HepG2 (cell line): ENCODE measurements at regions not wholly inside any gene's neighbourhood (a gene's known extent, or its start where the extent isn't known, plus 50 kb on each side); places are given as distances from the start of the nearest gene placed in this dataset.

Experiments used
- ATAC-seq: fragments of 200-7000 bp; cut with Tn5 transposase; 3 replicates; pipeline ENCODE4 v1.9.1; 2020; ENCODE audit warnings: mild to moderate bottlenecking, moderate library complexity
- BruUV-seq: library from RNA; stranded (reverse); fragments of 400-500 nt; replicated peaks from 2 replicates; lab custom pipeline; 2021; lab: Mats Ljungman, UMichigan
- CTCF ChIA-PET: fragments of 300-600 bp; formaldehyde crosslinking; extraction: SDS; loops from one replicate; lab custom pipeline; 2021; ENCODE audit warnings: low total read pairs, inconsistent platforms, low intra/inter-chr PET ratio; lab: Yijun Ruan, JAX
- POLR2A ChIA-PET: fragments of 350-600 bp; sonication (Branson Sonifier 250); formaldehyde crosslinking; loops from one replicate; lab custom pipeline; 2020; ENCODE audit warnings: antibody characterized with exemption, inconsistent platforms; lab: Yijun Ruan, JAX
- DNase-seq: peaks from one replicate; pipeline ENCODE4 v3.0.0-alpha.2; 2015; ENCODE audit warnings: low spot score
- FAIRE-seq: peaks from 3 replicates; lab custom pipeline; 2011; peaks lifted over from hg19 to GRCh38; lab: Jason Lieb, UNC
- H2AFZ ChIP-seq: one replicate; pipeline ENCODE4 v1.6.1; 2011; ENCODE audit warnings: low read length, inconsistent platforms
- H3K27ac ChIP-seq: fragments of 300-600 bp; 3 replicates; pipeline ENCODE4 v1.8.0; 2011; ENCODE audit warnings: mixed run types, mild to moderate bottlenecking, mixed read lengths, low read length, inconsistent platforms; ENCODE audit not compliant: insufficient read depth; ENCODE audit errors: extremely low read length
- H3K27me3 ChIP-seq, 2 experiments: fragments of 200-600 bp in 1 of 2; 2 replicates in 1 of 2; 3 replicates in 1 of 2; pipeline versions ENCODE4 v1.6.0 to v1.8.0; 2011; ENCODE audit warnings: low read length in 2 of 2, mild to moderate bottlenecking in 2 of 2, moderate library complexity in 2 of 2, inconsistent platforms in 1 of 2; ENCODE audit not compliant: insufficient read depth in 2 of 2, control insufficient read depth in 1 of 2
- H3K36me3 ChIP-seq, 2 experiments: fragments of 200-600 bp in 1 of 2; replicated peaks in 1 of 2; 2 replicates in 1 of 2; 3 replicates in 1 of 2; pipeline versions ENCODE4 v1.5.1 to v1.8.0; 2011; ENCODE audit warnings: low read length in 2 of 2, inconsistent platforms in 1 of 2; ENCODE audit not compliant: insufficient read depth in 2 of 2, control insufficient read depth in 1 of 2
- H3K4me1 ChIP-seq: 2 replicates; pipeline ENCODE4 v1.5.1; 2012; ENCODE audit warnings: low read length, inconsistent platforms; ENCODE audit not compliant: insufficient read depth
- H3K4me2 ChIP-seq: 2 replicates; pipeline ENCODE4 v1.6.0; 2011; ENCODE audit warnings: low read depth, low read length, inconsistent platforms
- H3K4me3 ChIP-seq, 3 experiments: fragments of 200-600 bp in 1 of 3; sonication (generic), shearing (Covaris generic) in 1 of 3; replicated peaks in 1 of 3; 2 replicates each; pipeline ENCODE4 v1.5.1; 2011 to 2016; ENCODE audit warnings: low read length in 3 of 3, inconsistent platforms in 2 of 3, low read depth in 2 of 3, mild to moderate bottlenecking in 2 of 3, control low read depth in 1 of 3, mixed read lengths in 1 of 3; ENCODE audit not compliant: insufficient read depth in 1 of 3
- H3K79me2 ChIP-seq: one replicate; pipeline ENCODE4 v1.6.1; 2011; ENCODE audit warnings: low read length, inconsistent platforms; ENCODE audit not compliant: insufficient read depth
- H3K9ac ChIP-seq: 2 replicates; pipeline ENCODE4 v1.6.0; 2011; ENCODE audit warnings: mild to moderate bottlenecking, low read depth, low read length, inconsistent platforms; ENCODE audit not compliant: insufficient read depth
- H3K9me3 ChIP-seq: 2 replicates; pipeline ENCODE4 v1.5.1; 2012; ENCODE audit warnings: mild to moderate bottlenecking, low read length
- H4K20me1 ChIP-seq: 2 replicates; pipeline ENCODE4 v1.6.0; 2011; ENCODE audit warnings: inconsistent platforms, mild to moderate bottlenecking, low read length, moderate library complexity; ENCODE audit not compliant: insufficient read depth
- HOXA7 ChIP-seq: sonication (generic); formaldehyde crosslinking; IDR thresholded peaks from 2 replicates; pipeline ENCODE4 v1.8.1; 2022; ENCODE audit warnings: mild to moderate bottlenecking, missing genetic modification reagents, moderate library complexity
- MBNL3 ChIP-seq: fragments of 250-450 bp; sonication (Bioruptor Pico); conservative IDR thresholded peaks from 2 replicates; pipeline ENCODE4 v1.8.0; 2022; ENCODE audit warnings: mild to moderate bottlenecking, inconsistent platforms
- RFXANK ChIP-seq: IDR thresholded peaks from 2 replicates; pipeline ENCODE4 v1.6.1; 2016
- STAT5B ChIP-seq: sonication (generic); formaldehyde crosslinking; IDR thresholded peaks from 2 replicates; pipeline ENCODE4 v1.4.0; 2020; ENCODE audit warnings: missing genetic modification reagents
- ZFP36L2 ChIP-seq: sonication (generic); formaldehyde crosslinking; IDR thresholded peaks from 2 replicates; pipeline ENCODE4 v1.4.0; 2020; ENCODE audit warnings: missing genetic modification reagents
- ZNF737 ChIP-seq: sonication (generic); formaldehyde crosslinking; IDR thresholded peaks from 2 replicates; pipeline ENCODE4 v1.5.0; 2020; ENCODE audit warnings: missing genetic modification reagents, mild to moderate bottlenecking, borderline replicate concordance
- WGBS: methylation state at CpG from one replicate; pipeline ENCODE4 v1.1.6; 2017; ENCODE audit warnings: low lambda C conversion rate; 5-methylcytosine and 5-hydroxymethylcytosine counted together
- in situ Hi-C: cut with HindIII; loops from 2 replicates; pipeline ENCODE4 v1.10.0; 2017; ENCODE audit warnings: low pct_unique_long_range_greater_than_20kb; ENCODE audit not compliant: extremely low pct_ligation_motif_present
- intact Hi-C: fragments of 100-400 bp; cut with micrococcal nuclease; formaldehyde crosslinking; loops from one replicate; pipeline ENCODE4 v1.10.0; 2022; ENCODE audit not compliant: unreplicated experiment
- TF ChIP-seq, protein P1 (sequence below): sonication (generic); formaldehyde crosslinking; conservative IDR thresholded peaks from 2 replicates; pipeline ENCODE4 v1.8.0; 2022; ENCODE audit warnings: low read depth, missing genetic modification reagents
- TF ChIP-seq, protein P2 (sequence below): sonication (generic); formaldehyde crosslinking; IDR thresholded peaks from 2 replicates; pipeline ENCODE4 v1.4.0; 2020; ENCODE audit warnings: missing genetic modification reagents, borderline replicate concordance
- TF ChIP-seq, protein P3 (sequence below): sonication (generic); formaldehyde crosslinking; IDR thresholded peaks from 2 replicates; pipeline ENCODE4 v1.4.0; 2020; ENCODE audit warnings: missing genetic modification reagents
- TF ChIP-seq, protein P4 (sequence below): sonication (generic); formaldehyde crosslinking; IDR thresholded peaks from one replicate; pipeline ENCODE4 v1.5.1; 2020; ENCODE audit warnings: mild to moderate bottlenecking, missing genetic modification reagents; ENCODE audit errors: not compliant biosample characterization

DNA sequence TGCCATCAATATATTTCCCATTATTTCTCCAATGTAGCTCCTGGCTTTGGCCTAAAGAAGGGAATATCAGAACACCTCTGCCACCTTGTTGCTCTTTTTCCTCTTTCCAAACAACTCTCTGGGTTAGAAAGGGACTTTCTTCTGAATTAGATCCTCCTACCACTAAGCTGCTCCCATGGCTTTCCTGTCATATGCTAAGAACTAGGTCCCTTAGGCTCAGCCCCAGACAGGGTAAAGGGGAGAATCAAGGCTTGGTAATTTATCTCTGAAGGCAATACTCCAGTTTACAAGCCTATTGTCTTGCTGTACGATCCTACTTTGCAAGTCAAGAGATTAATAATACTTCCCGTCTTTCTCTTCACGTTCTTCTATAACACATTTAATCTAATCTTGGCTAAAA, 373.2 kb upstream of the DAB1 start:
- Histone ChIP-seq H4K20me1 (no peaks in the 10 kb centered on the region), H3K79me2 (no peaks in the 10 kb centered on the region), H3K27me3 (no peaks in the 10 kb centered on the region), H3K4me1 (no peaks in the 10 kb centered on the region), H3K9me3 (no peaks in the 10 kb centered on the region), H3K4me2 (no peak overlapping the region), H3K36me3 (no peaks in the 10 kb centered on the region), H3K9ac (no peak overlapping the region), H3K4me3 (no peak overlapping the region), H2AFZ (no peak overlapping the region), H3K27ac (no peak overlapping the region)
- intact Hi-C loops: no loop called here
- ATAC-seq (no peak), DNase-seq (no peak), FAIRE-seq (no peak)
- 4% methylated on average over 3 of the region's 3 CpGs for WGBS
- no TSS peak for BruUV-seq
- ChIA-PET POLR2A (no interaction called here), CTCF (no interaction called here)
- in situ Hi-C loops: no loop called here
- TF ChIP-seq, protein P1, sequence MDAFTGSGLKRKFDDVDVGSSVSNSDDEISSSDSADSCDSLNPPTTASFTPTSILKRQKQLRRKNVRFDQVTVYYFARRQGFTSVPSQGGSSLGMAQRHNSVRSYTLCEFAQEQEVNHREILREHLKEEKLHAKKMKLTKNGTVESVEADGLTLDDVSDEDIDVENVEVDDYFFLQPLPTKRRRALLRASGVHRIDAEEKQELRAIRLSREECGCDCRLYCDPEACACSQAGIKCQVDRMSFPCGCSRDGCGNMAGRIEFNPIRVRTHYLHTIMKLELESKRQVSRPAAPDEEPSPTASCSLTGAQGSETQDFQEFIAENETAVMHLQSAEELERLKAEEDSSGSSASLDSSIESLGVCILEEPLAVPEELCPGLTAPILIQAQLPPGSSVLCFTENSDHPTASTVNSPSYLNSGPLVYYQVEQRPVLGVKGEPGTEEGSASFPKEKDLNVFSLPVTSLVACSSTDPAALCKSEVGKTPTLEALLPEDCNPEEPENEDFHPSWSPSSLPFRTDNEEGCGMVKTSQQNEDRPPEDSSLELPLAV (CRISPR knock-in tag): no peak
- TF ChIP-seq, protein P2, sequence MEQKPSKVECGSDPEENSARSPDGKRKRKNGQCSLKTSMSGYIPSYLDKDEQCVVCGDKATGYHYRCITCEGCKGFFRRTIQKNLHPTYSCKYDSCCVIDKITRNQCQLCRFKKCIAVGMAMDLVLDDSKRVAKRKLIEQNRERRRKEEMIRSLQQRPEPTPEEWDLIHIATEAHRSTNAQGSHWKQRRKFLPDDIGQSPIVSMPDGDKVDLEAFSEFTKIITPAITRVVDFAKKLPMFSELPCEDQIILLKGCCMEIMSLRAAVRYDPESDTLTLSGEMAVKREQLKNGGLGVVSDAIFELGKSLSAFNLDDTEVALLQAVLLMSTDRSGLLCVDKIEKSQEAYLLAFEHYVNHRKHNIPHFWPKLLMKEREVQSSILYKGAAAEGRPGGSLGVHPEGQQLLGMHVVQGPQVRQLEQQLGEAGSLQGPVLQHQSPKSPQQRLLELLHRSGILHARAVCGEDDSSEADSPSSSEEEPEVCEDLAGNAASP (CRISPR knock-in tag): no peak
- TF ChIP-seq ZNF737 (CRISPR knock-in tag) (no peak), ZFP36L2 (no peak), STAT5B (CRISPR knock-in tag) (no peak), MBNL3 (CRISPR knock-in tag) (no peak), RFXANK (CRISPR knock-in tag) (no peak), HOXA7 (CRISPR knock-in tag) (no peak)
- TF ChIP-seq, protein P3, sequence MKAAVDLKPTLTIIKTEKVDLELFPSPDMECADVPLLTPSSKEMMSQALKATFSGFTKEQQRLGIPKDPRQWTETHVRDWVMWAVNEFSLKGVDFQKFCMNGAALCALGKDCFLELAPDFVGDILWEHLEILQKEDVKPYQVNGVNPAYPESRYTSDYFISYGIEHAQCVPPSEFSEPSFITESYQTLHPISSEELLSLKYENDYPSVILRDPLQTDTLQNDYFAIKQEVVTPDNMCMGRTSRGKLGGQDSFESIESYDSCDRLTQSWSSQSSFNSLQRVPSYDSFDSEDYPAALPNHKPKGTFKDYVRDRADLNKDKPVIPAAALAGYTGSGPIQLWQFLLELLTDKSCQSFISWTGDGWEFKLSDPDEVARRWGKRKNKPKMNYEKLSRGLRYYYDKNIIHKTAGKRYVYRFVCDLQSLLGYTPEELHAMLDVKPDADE: no peak
- TF ChIP-seq, protein P4, sequence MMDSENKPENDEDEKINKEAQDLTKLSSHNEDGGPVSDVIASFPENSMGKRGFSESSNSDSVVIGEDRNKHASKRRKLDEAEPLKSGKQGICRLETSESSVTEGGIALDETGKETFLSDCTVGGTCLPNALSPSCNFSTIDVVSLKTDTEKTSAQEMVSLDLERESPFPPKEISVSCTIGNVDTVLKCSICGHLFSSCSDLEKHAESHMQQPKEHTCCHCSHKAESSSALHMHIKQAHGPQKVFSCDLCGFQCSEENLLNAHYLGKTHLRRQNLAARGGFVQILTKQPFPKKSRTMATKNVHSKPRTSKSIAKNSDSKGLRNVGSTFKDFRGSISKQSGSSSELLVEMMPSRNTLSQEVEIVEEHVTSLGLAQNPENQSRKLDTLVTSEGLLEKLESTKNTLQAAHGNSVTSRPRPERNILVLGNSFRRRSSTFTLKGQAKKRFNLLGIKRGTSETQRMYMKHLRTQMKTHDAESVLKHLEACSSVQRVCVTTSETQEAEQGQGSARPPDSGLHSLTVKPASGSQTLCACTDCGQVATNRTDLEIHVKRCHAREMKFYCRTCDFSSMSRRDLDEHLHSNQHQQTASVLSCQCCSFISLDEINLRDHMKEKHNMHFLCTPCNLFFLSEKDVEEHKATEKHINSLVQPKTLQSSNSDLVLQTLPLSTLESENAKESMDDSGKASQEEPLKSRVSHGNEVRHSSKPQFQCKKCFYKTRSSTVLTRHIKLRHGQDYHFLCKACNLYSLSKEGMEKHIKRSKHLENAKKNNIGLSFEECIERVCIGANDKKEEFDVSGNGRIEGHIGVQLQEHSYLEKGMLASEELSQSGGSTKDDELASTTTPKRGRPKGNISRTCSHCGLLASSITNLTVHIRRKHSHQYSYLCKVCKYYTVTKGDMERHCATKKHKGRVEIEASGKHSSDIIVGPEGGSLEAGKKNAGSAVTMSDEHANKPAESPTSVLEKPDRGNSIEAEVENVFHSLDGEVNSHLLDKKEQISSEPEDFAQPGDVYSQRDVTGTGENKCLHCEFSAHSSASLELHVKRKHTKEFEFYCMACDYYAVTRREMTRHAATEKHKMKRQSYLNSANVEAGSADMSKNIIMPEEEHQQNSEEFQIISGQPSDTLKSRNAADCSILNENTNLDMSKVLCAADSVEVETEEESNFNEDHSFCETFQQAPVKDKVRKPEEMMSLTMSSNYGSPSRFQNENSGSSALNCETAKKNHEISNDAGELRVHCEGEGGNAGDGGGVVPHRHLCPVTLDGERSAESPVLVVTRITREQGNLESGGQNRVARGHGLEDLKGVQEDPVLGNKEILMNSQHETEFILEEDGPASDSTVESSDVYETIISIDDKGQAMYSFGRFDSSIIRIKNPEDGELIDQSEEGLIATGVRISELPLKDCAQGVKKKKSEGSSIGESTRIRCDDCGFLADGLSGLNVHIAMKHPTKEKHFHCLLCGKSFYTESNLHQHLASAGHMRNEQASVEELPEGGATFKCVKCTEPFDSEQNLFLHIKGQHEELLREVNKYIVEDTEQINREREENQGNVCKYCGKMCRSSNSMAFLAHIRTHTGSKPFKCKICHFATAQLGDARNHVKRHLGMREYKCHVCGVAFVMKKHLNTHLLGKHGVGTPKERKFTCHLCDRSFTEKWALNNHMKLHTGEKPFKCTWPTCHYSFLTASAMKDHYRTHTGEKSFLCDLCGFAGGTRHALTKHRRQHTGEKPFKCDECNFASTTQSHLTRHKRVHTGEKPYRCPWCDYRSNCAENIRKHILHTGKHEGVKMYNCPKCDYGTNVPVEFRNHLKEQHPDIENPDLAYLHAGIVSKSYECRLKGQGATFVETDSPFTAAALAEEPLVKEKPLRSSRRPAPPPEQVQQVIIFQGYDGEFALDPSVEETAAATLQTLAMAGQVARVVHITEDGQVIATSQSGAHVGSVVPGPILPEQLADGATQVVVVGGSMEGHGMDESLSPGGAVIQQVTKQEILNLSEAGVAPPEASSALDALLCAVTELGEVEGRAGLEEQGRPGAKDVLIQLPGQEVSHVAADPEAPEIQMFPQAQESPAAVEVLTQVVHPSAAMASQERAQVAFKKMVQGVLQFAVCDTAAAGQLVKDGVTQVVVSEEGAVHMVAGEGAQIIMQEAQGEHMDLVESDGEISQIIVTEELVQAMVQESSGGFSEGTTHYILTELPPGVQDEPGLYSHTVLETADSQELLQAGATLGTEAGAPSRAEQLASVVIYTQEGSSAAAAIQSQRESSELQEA (CRISPR knock-in tag): no peak
